Karpas-422 (cell line): ENCODE measurements at regions not wholly inside any gene's neighbourhood (a gene's known extent, or its start where the extent isn't known, plus 50 kb on each side); places are given as distances from the start of the nearest gene placed in this dataset.

ENCODE experiments used
- DNase-seq: peaks from one replicate; pipeline ENCODE4 v3.0.0-alpha.2; 2015
- H2AFZ ChIP-seq: fragments of 200-600 bp; sonication (generic); 2 replicates; pipeline ENCODE4 v1.6.1; 2014; ENCODE audit warnings: antibody characterized with exemption, low read length, mixed read lengths
- H3K27ac ChIP-seq: fragments of 200-600 bp; sonication (generic); 2 replicates; pipeline ENCODE4 v1.5.1; 2014; ENCODE audit warnings: mild to moderate bottlenecking, low read length, moderate library complexity
- H3K27me3 ChIP-seq: fragments of 200-600 bp; sonication (generic); 2 replicates; pipeline ENCODE4 v1.6.1; 2014; ENCODE audit warnings: low read length, mixed read lengths
- H3K36me3 ChIP-seq: fragments of 200-600 bp; sonication (generic); 2 replicates; pipeline ENCODE4 v1.6.1; 2014; ENCODE audit warnings: low read length, mixed read lengths; ENCODE audit not compliant: insufficient read depth
- H3K4me1 ChIP-seq: fragments of 200-600 bp; sonication (generic); 2 replicates; pipeline ENCODE4 v1.6.1; 2014; ENCODE audit warnings: mild to moderate bottlenecking, low read length, mixed read lengths
- H3K4me2 ChIP-seq: fragments of 200-600 bp; sonication (generic); 2 replicates; pipeline ENCODE4 v1.6.1; 2014; ENCODE audit warnings: low read length, low read depth, mild to moderate bottlenecking; ENCODE audit not compliant: poor library complexity, severe bottlenecking
- H3K4me3 ChIP-seq: fragments of 200-600 bp; sonication (generic); 2 replicates; pipeline ENCODE4 v1.5.1; 2014; ENCODE audit warnings: mild to moderate bottlenecking, antibody characterized with exemption, low read length, mixed read lengths
- H3K79me2 ChIP-seq: fragments of 200-600 bp; sonication (generic); 2 replicates; pipeline ENCODE4 v1.6.1; 2014; ENCODE audit warnings: mild to moderate bottlenecking, low read length, mixed read lengths
- H3K9ac ChIP-seq: fragments of 200-600 bp; sonication (generic); 2 replicates; pipeline ENCODE4 v1.6.0; 2014; ENCODE audit warnings: low read length
- H3K9me2 ChIP-seq: fragments of 200-600 bp; sonication (generic), shearing (Covaris generic); replicated peaks from 2 replicates; pipeline ENCODE4 v1.6.0; 2014; ENCODE audit warnings: mild to moderate bottlenecking, low read length, moderate library complexity; ENCODE audit not compliant: insufficient read depth
- H3K9me3 ChIP-seq: fragments of 300-700, 200-600 bp; sonication (generic); 2 replicates; pipeline ENCODE4 v1.6.1; 2014; ENCODE audit warnings: low read length, mixed read lengths
- H4K20me1 ChIP-seq: fragments of 200-600 bp; sonication (generic); 2 replicates; pipeline ENCODE4 v1.6.1; 2014; ENCODE audit warnings: mild to moderate bottlenecking, antibody characterized with exemption, low read length, low read depth; ENCODE audit not compliant: insufficient read depth

DNA sequence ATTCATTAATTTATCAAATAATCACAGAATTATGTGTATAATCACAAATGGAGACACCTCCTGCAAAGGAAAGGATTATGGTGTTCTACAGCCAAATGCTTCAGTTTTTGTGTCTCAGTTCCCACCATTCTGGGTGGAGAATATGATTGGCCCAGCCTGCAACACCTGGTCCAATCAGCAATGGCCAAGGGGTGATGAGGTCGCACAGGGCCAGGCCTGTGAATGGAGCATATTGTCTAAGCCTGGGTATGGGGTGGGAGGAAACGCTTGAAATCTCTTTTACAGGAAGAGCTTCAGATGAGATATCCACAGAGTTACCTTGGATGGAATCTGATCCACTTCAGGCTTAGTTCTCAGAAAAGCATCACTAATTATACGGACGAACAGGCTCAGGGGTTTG, 271.6 kb downstream of the DHX35 start:
- H3K9ac ChIP-seq, result no peak overlapping the region
- H3K4me2 ChIP-seq, result no peak overlapping the region
- H3K4me3 ChIP-seq, result no peak overlapping the region
- H3K36me3 ChIP-seq, result no peaks in the 10 kb centered on the region
- no peak overlapping the region for H2AFZ ChIP-seq
- peak; percentile 61 for DNase-seq
- peaks cover 2% of the 10 kb centered on the region; the same call in 1 of the 2 replicates for H3K27me3 ChIP-seq
- no peaks in the 10 kb centered on the region for H3K9me3 ChIP-seq
- no peaks in the 10 kb centered on the region for H3K79me2 ChIP-seq
- no peaks in the 10 kb centered on the region for H4K20me1 ChIP-seq
- H3K9me2 ChIP-seq, result no peaks in the 10 kb centered on the region
- H3K27ac ChIP-seq, result no peak overlapping the region
- H3K4me1 ChIP-seq, result no peaks in the 10 kb centered on the region

DNA sequence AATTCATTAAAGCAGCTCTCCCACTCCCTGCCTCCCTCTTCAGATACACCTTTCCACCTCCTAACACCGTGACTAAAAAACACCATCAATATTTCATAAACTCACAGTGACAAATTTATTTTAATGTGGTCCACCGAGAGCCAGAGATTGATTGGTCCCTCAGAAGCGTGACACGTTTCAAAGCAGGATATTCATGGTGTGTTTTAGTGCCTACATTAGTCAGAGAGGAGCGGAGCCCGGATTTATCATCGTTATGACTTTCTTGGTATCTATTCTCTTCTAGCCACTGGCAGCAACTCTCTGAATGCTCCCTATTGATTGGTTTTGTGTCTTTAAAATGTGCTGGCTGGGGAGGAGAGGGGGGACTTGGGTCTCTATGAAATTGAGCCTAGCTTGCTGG, 265.3 kb downstream of the DHX35 start:
- no peaks in the 10 kb centered on the region for H3K9me3 ChIP-seq
- H3K4me2 ChIP-seq, result no peak overlapping the region
- no peak overlapping the region for H2AFZ ChIP-seq
- no peaks in the 10 kb centered on the region for H3K9me2 ChIP-seq
- no peak overlapping the region for H3K9ac ChIP-seq
- DNase-seq, result no peak
- no peaks in the 10 kb centered on the region for H4K20me1 ChIP-seq
- H3K36me3 ChIP-seq, result no peaks in the 10 kb centered on the region
- no peaks in the 10 kb centered on the region for H3K4me1 ChIP-seq
- H3K27ac ChIP-seq, result no peak overlapping the region
- no peaks in the 10 kb centered on the region for H3K79me2 ChIP-seq
- no peaks in the 10 kb centered on the region for H3K27me3 ChIP-seq
- no peak overlapping the region for H3K4me3 ChIP-seq

DNA sequence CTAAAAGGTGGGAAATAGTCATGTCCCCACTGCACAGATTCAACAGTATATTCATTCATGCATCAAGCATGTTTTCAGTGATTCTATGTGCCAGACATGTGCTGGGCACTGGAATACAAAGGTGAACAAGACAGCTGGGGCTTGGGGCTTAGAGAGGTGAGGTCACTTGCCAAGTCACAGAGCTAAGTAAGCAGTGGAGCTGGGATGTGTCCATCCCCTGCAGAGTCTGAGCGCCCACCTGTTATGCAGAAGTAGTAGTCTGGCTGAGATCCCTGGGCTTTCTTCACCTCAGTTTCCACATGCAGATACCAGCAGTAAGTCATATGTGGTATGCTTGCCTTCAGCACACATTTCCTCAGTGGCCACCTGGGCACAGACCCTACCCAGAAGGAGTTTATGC, 263.8 kb downstream of the DHX35 start:
- no peaks in the 10 kb centered on the region for H3K36me3 ChIP-seq
- H3K9me2 ChIP-seq, result no peaks in the 10 kb centered on the region
- no peaks in the 10 kb centered on the region for H3K4me1 ChIP-seq

DNA sequence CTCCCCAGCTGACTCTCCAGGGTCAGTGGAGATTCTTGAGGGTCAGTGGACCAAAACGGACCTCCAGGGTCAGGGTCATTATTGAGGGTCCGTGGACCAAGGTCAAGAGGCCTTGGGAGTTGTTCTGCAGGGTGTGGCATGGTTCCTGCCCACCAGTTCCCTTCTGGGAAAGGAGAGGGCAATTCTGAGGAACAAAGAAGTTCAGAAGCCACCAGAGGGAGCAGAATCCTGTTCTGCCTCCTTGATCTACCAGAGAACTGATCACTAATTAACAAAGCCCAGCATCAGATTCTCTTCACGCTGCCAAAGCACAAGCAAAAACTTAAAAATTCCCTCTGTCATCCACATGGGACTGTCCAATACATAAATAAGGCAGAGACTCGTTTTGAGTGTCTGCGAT, 263.4 kb downstream of the DHX35 start:
- Histone ChIP-seq H3K27ac (no peak overlapping the region), H3K79me2 (no peaks in the 10 kb centered on the region), H3K9ac (no peak overlapping the region), H4K20me1 (no peaks in the 10 kb centered on the region), H3K27me3 (no peaks in the 10 kb centered on the region), H3K36me3 (no peaks in the 10 kb centered on the region), H3K9me3 (no peaks in the 10 kb centered on the region), H3K4me3 (no peak overlapping the region), H3K9me2 (no peaks in the 10 kb centered on the region), H3K4me1 (no peaks in the 10 kb centered on the region), H2AFZ (no peak overlapping the region), H3K4me2 (no peak overlapping the region)
- DNase-seq, result no peak

More for the DNA sequence above, 263.8 kb downstream of the DHX35 start:
- H3K9ac ChIP-seq, result no peak overlapping the region
- H3K79me2 ChIP-seq, result no peaks in the 10 kb centered on the region
- H3K9me3 ChIP-seq, result no peaks in the 10 kb centered on the region
- H3K4me2 ChIP-seq, result no peak overlapping the region
- H3K27ac ChIP-seq, result no peak overlapping the region
- H3K27me3 ChIP-seq, result no peaks in the 10 kb centered on the region
- H2AFZ ChIP-seq, result no peak overlapping the region
- DNase-seq, result no peak
- no peak overlapping the region for H3K4me3 ChIP-seq
- H4K20me1 ChIP-seq, result no peaks in the 10 kb centered on the region

DNA sequence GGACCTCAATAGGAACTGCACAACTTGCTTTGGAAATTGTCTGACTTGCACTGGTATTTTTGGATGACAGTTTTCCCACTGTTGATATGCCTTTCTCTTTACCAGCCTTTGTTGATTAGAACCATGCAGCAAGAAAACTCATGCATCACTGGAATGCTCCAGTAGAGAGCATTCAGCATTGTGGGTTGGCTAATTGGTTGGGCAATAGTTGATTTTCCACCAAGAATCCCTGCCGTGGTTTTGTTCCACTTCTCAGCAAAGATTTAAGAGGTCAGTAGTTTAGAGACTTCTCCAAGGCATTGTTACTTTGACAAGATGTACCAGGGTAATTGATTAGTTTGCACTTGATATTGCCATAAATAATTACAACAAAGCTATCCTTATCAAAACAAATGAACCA, 260.0 kb downstream of the DHX35 start:
- Histone ChIP-seq H3K79me2 (no peaks in the 10 kb centered on the region), H3K9me2 (no peaks in the 10 kb centered on the region), H3K27me3 (no peaks in the 10 kb centered on the region), H3K9me3 (no peaks in the 10 kb centered on the region), H3K36me3 (no peaks in the 10 kb centered on the region), H2AFZ (no peak overlapping the region), H3K9ac (no peak overlapping the region), H3K4me1 (no peaks in the 10 kb centered on the region), H3K4me3 (no peak overlapping the region), H4K20me1 (no peaks in the 10 kb centered on the region), H3K27ac (no peak overlapping the region), H3K4me2 (no peak overlapping the region)
- no peak for DNase-seq

DNA sequence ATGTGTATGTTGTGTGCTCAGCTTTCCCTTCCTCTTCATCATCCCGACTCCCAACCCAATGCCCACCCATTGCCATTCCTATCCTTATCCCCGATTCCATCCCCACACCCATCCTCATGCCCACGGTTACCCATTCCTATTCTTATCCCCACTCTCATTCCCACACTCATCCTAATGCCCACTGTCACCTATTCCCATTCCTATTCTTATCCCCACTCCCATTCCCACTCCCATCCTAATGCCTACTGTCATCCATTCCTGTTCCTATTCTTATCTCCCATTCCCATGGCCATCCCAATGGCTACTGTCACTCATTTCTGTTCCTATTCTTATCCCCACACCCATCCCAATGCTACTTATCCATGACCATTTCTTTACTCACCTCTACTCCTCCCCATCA, 254.1 kb downstream of the DHX35 start:
- Histone ChIP-seq H3K79me2 (no peaks in the 10 kb centered on the region), H3K9me3 (no peaks in the 10 kb centered on the region), H3K4me3 (no peak overlapping the region), H3K4me1 (no peaks in the 10 kb centered on the region), H3K4me2 (no peak overlapping the region), H2AFZ (no peak overlapping the region), H3K9me2 (no peaks in the 10 kb centered on the region), H3K27me3 (no peaks in the 10 kb centered on the region), H3K27ac (no peak overlapping the region), H3K9ac (no peak overlapping the region), H3K36me3 (no peaks in the 10 kb centered on the region), H4K20me1 (no peaks in the 10 kb centered on the region)
- DNase-seq, result no peak

DNA sequence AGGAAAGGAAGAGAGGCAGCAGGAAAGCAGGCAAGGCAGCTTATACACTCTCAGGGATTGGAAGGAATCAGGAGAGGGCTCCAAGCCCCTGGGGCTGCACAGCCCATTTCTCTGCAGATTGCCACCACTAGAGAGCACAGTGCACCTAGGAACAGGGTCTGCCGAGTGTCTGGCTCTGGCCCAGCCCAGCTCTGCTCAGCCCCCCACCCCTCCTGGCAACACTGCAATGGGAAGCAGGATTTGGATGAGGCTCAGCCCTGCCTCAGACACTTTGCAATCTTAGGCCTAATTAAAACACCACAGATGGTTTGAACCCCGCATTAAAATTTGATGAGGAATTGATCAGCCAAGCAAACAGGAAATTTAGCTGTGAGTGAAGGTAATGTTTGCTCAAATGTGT, 252.7 kb downstream of the DHX35 start:
- Histone ChIP-seq H3K9ac (no peak overlapping the region), H3K4me2 (no peak overlapping the region), H3K4me3 (no peak overlapping the region), H3K4me1 (no peaks in the 10 kb centered on the region), H4K20me1 (no peaks in the 10 kb centered on the region), H3K9me3 (no peaks in the 10 kb centered on the region), H3K36me3 (no peaks in the 10 kb centered on the region), H2AFZ (no peak overlapping the region), H3K9me2 (no peaks in the 10 kb centered on the region), H3K27ac (no peak overlapping the region), H3K27me3 (no peaks in the 10 kb centered on the region), H3K79me2 (no peaks in the 10 kb centered on the region)
- DNase-seq, result no peak

DNA sequence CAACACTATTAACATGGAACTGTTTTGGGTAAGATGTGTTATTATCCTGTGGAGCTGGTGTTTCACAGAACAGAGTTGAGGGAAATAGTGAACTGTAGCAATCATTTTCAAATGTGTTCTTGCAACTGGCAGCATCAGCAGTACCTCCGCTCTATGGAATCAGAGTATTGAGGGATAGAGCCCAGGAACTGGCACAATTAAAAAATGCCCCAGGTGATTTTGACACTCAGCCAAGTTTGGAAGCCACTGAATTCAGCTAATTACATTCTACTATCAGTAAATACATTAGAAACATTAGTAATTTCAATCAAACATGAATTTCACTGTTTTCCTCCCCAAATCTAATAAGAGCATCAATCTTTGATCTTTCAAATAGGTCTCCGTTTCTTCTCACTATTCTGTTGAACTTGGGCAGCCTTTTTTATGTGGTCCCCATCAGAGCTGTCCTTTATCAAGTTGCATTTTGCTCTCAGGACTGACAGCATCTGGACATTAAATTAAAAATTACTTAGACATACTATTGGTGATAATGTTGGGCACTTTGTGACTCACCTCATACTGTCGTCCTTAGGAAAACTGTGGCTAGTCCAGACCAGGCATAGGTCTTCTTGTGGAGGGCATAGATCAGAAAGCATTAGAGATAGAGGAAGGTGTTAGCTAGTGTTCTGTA, 251.5 kb downstream of the DHX35 start:
- Histone ChIP-seq H3K9me2 (no peaks in the 10 kb centered on the region), H3K4me1 (no peaks in the 10 kb centered on the region), H3K79me2 (no peaks in the 10 kb centered on the region), H3K4me2 (no peak overlapping the region), H3K27ac (no peak overlapping the region), H3K4me3 (no peak overlapping the region), H3K9me3 (no peaks in the 10 kb centered on the region), H3K27me3 (no peaks in the 10 kb centered on the region), H4K20me1 (no peaks in the 10 kb centered on the region), H3K9ac (no peak overlapping the region), H3K36me3 (no peaks in the 10 kb centered on the region), H2AFZ (no peak overlapping the region)
- no peak for DNase-seq
